ENCODE measurements at regions not wholly inside any gene's neighbourhood (a gene's known extent, or its start where the extent isn't known, plus 50 kb on each side); places are given as distances from the start of the nearest gene placed in this dataset.
A peak's percentile ranks its signal among the peaks of the same experiment; 100 is the strongest.

DNA sequence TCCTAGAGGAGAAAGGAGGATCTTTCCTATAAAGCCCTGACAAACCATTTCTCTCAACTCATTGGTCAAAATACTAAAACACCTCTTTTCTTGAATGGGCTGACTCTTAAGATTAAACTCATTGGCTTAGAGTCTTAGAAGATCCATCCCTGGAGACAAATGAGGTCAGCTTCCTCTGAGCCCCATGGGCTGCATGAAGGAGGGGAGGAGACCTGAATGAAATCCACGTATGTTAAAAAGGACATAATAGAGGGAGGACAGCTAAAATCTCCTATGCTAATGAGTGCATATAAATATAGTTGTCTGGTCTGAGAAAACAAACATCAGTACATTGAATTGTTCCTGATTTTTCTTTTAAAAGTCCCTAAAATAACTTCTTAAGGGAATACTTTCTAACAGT lies 255.0 kb downstream of the TBL1XR1 start:
- Histone ChIP-seq H3K27me3 (ENCODE audit: control insufficient read depth in 2 of 2, insufficient read depth in 2 of 2, low read length in 2 of 2) (no peaks in the 10 kb centered on the region), H3K9ac (ENCODE audit: insufficient read depth, low read length, poor library complexity, severe bottlenecking) (no peak overlapping the region), H3K4me3 (replicated peaks in 1 of 3; ENCODE audit: low read depth in 2 of 3, low read length in 3 of 3) (no peak overlapping the region), H4K20me1 (ENCODE audit: insufficient read depth, low read length) (no peaks in the 10 kb centered on the region), H3K79me2 (ENCODE audit: insufficient read depth, low read length) (no peaks in the 10 kb centered on the region), H3K4me1 (ENCODE audit: control insufficient read depth in 1 of 2, insufficient read depth in 2 of 2, low read length in 2 of 2) (no peaks in the 10 kb centered on the region), H3K4me2 (replicated peaks; ENCODE audit: extremely low read depth, low read length, poor library complexity, severe bottlenecking) (no peak overlapping the region), H3K9me3 (replicated peaks in 1 of 2; ENCODE audit: control insufficient read depth in 1 of 2, insufficient read depth in 1 of 2, low read length in 2 of 2) (no peaks in the 10 kb centered on the region), H3K27ac (ENCODE audit: low read depth in 1 of 2, low read length in 2 of 2) (no peak overlapping the region), H3K36me3 (replicated peaks in 1 of 2; ENCODE audit: control insufficient read depth in 1 of 2, insufficient read depth in 2 of 2, low read length in 2 of 2) (no peaks in the 10 kb centered on the region), H2AFZ (ENCODE audit: insufficient read depth, low read depth, low read length, poor library complexity, severe bottlenecking) (no peak overlapping the region)
- intact Hi-C loops (cut with micrococcal nuclease) = no loop called here
- Mint-ChIP-seq H3K9me3 (peaks cover 0 to 1% (median 0%) of the 10 kb centered on the region in 7 donors), H3K27ac (peak overlapping the region in 1 of 7 donors; percentile 46), H3K4me1 (no peaks in the 10 kb centered on the region), H3K27me3 (ENCODE audit: low read depth in 3 of 3) (peaks cover 0 to 4% (median 3%) of the 10 kb centered on the region in 3 donors), H3K4me3 (no peak overlapping the region), H3K36me3 (no peaks in the 10 kb centered on the region)
- no peak for TF ChIP-seq CTCF (IDR thresholded peaks at IDR 0.05)
- no peak for DNase-seq
- WGBS (ENCODE audit: insufficient coverage) = no CpG with 5 or more reads among the region's 1 CpG

GRCh38 chr3:176941689-176942088 lies 255.6 kb downstream of the TBL1XR1 start:
- Histone ChIP-seq H3K4me2 (replicated peaks; ENCODE audit: extremely low read depth, low read length, poor library complexity, severe bottlenecking) (no peak overlapping the region), H3K27ac (ENCODE audit: low read depth in 1 of 2, low read length in 2 of 2) (no peak overlapping the region), H3K9me3 (replicated peaks in 1 of 2; ENCODE audit: control insufficient read depth in 1 of 2, insufficient read depth in 1 of 2, low read length in 2 of 2) (no peaks in the 10 kb centered on the region), H2AFZ (ENCODE audit: insufficient read depth, low read depth, low read length, poor library complexity, severe bottlenecking) (no peak overlapping the region), H3K27me3 (ENCODE audit: control insufficient read depth in 2 of 2, insufficient read depth in 2 of 2, low read length in 2 of 2) (no peaks in the 10 kb centered on the region), H4K20me1 (ENCODE audit: insufficient read depth, low read length) (no peaks in the 10 kb centered on the region), H3K9ac (ENCODE audit: insufficient read depth, low read length, poor library complexity, severe bottlenecking) (no peak overlapping the region), H3K4me3 (replicated peaks in 1 of 3; ENCODE audit: low read depth in 2 of 3, low read length in 3 of 3) (no peak overlapping the region), H3K36me3 (replicated peaks in 1 of 2; ENCODE audit: control insufficient read depth in 1 of 2, insufficient read depth in 2 of 2, low read length in 2 of 2) (no peaks in the 10 kb centered on the region), H3K79me2 (ENCODE audit: insufficient read depth, low read length) (no peaks in the 10 kb centered on the region), H3K4me1 (ENCODE audit: control insufficient read depth in 1 of 2, insufficient read depth in 2 of 2, low read length in 2 of 2) (no peaks in the 10 kb centered on the region)
- intact Hi-C loops (cut with micrococcal nuclease) = no loop called here
- TF ChIP-seq CTCF (IDR thresholded peaks at IDR 0.05) = no peak
- Mint-ChIP-seq H3K27me3 (ENCODE audit: low read depth in 3 of 3) (peaks cover 3 to 4% (median 3%) of the 10 kb centered on the region in 3 donors), H3K4me1 (no peaks in the 10 kb centered on the region), H3K9me3 (peaks cover 0 to 1% (median 0%) of the 10 kb centered on the region in 7 donors), H3K36me3 (no peaks in the 10 kb centered on the region), H3K4me3 (no peak overlapping the region), H3K27ac (no peak overlapping the region)
- DNase-seq = no peak
